ENCODE measurements at regions not wholly inside any gene's neighbourhood (a gene's known extent, or its start where the extent isn't known, plus 50 kb on each side); places are given as distances from the start of the nearest gene placed in this dataset.

DNA sequence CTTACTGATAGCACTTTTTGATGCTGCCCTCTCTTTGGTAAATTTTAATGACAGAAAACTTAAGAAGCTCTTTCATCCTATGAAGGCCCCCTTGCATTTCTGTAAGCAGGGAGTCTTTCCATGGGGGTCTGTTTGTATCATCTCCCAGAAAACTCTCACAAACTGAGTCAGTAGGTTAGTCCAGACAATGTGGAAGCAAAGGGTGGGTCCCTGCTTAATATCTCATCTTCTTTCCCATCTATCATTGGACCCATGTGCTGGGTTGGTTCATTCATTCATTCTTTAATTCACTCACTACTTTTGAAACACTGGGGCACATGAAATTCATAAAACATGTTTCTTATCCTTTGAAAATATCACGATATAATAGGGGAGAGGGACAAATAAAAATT is 164.3 kb downstream of the NTMT2 start:
- TF ChIP-seq POLR2A (IDR thresholded peaks at IDR 0.05): no peak
- TF ChIP-seq, protein P1, sequence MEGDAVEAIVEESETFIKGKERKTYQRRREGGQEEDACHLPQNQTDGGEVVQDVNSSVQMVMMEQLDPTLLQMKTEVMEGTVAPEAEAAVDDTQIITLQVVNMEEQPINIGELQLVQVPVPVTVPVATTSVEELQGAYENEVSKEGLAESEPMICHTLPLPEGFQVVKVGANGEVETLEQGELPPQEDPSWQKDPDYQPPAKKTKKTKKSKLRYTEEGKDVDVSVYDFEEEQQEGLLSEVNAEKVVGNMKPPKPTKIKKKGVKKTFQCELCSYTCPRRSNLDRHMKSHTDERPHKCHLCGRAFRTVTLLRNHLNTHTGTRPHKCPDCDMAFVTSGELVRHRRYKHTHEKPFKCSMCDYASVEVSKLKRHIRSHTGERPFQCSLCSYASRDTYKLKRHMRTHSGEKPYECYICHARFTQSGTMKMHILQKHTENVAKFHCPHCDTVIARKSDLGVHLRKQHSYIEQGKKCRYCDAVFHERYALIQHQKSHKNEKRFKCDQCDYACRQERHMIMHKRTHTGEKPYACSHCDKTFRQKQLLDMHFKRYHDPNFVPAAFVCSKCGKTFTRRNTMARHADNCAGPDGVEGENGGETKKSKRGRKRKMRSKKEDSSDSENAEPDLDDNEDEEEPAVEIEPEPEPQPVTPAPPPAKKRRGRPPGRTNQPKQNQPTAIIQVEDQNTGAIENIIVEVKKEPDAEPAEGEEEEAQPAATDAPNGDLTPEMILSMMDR (IDR thresholded peaks at IDR 0.05): no peak

Measured in Peyer's patch (tissue), 4 donors.